ENCODE measurements at regions not wholly inside any gene's neighbourhood (a gene's known extent, or its start where the extent isn't known, plus 50 kb on each side); places are given as distances from the start of the nearest gene placed in this dataset.
"Not testable (repeated sequence)": the region's sequence is repeated elsewhere in the genome, so short reads cannot be mapped to it uniquely, and the experiment has no call there.

- DNase-seq = no peak
Observed at GRCh38 chr1:173257805-173258204, 50.7 kb upstream of the TNFSF4 start.

GRCh38 chr1:173258479-173259264 lies 51.5 kb upstream of the TNFSF4 start:
- DNase-seq = no peak
- ATAC-seq = no peak

More at GRCh38 chr1:173257805-173258204, 50.7 kb upstream of the TNFSF4 start:
- no peak for ATAC-seq

GRCh38 chr1:173260329-173260728 lies 53.2 kb upstream of the TNFSF4 start:
- not testable (repeated sequence) for DNase-seq, ATAC-seq

GRCh38 chr1:173266841-173267240 lies 59.7 kb upstream of the TNFSF4 start:
- DNase-seq (no peak), ATAC-seq (no peak)

DNA sequence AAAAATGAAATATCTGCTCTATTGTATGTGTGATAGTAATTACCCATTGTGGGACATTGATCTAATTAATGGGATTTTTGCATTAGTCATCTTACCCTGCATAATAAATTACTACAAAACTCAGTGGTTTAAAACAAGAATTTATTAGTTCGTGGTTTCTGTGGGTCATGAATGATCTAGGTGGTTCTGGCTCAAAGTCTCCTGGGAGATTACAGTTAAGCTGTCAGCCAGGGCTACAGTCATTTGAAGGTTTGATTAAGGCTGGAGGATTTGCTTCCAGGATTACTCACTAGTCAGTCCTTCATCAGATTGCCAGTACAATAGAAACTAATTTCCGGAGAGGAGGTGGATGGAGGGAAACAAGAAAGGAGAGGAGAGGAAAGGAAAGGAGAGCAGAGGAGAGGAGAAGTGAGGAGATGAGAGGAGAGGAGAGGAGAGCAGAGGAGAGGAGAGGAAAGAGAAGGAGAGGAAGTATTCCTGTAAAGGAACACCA lies 60.4 kb upstream of the TNFSF4 start:
- ATAC-seq (no peak), DNase-seq (no peak)

- DNase-seq = no peak
Observed at GRCh38 chr1:173268261-173268660, 61.1 kb upstream of the TNFSF4 start.

DNA sequence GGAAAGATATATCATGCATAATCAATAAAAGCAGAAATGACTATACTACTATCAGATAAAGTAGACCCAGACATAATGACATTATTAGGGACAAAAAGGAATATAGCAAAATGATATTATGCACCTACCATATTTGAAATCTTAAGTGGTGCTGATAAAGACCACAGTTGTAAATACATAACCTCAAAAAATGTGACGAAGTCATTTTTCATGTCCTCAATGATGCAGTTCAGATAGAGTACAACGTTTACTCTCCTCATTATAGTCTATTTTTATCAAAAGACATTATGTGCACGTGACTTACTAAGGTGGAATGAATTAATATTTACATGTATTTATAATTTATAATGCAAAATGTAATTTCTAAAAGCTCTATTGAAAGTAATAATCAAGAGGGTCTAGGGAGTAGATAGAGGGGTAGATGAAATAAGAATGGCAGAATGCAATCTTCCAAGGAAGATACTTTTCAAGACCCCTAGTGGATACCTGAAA lies 61.7 kb upstream of the TNFSF4 start:
- ATAC-seq = no peak
- DNase-seq = no peak

More at GRCh38 chr1:173268261-173268660, 61.1 kb upstream of the TNFSF4 start:
- no peak for ATAC-seq

- no peak for ATAC-seq
- no peak for DNase-seq
Observed at GRCh38 chr1:173269490-173270230, 62.5 kb upstream of the TNFSF4 start.

GRCh38 chr1:173270243-173270642 lies 63.1 kb upstream of the TNFSF4 start:
- ATAC-seq = no peak
- DNase-seq = no peak

DNA sequence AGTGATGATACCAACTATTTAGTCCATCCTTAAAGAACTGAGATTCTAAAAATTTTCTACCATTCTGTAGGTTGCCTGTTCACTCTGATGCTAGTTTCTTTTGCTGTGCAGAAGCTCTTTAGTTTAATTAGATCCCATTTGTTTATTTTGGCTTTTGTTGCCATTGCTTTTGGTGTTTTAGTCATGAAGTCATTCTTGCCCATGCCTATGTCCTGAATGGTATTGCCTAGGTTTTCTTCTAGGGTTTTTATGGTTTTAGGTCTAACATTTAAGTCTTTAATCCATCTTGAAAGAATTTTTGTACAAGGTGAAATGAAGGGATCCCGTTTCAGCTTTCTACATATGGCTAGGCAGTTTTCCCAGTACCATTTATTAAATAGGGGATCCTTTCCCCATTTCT lies 63.9 kb upstream of the TNFSF4 start:
- not testable (repeated sequence) for ATAC-seq, DNase-seq

- no peak for DNase-seq
- ATAC-seq = no peak
Observed at GRCh38 chr1:173275496-173275895, 68.4 kb upstream of the TNFSF4 start.

DNA sequence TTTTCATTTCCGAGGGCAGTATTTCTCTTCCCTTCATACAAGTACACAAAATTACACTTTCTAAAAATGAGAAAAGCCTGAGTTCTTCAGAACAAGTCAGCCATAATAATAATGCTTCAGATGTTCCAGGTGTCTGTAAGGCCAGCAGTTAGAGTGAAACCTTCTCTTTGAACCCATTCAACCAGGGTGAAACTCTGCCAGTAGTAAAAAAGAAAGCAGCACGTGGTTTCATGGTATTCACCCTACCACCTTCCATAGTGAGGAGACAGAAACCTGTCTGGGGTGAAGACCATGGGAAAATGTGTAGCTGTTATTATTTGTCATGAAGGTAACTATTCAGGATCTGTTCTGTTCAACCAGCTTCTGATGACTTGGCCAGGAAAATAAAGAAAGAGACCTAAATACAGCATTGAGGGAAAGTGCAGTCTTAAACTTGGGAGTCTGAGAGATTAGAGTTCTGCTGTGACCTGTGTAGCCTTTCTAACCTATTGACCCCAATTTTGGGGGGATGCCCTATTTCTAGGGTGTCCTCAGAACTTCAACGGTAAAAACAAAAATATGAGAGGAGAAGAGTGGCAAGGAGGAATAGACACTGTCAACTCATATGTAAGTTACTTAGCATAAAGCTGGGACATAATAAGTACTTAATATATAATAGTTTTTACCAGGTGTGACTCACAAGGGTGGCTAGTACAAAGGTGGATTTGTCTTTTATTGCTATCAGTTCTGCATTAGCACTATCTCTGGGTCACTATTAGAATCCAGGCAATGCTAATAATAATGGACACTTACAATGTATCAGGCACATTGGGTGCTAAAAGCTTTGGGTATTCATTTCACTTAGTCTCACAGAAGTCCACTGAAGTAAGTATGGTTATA lies 70.0 kb upstream of the TNFSF4 start:
- ATAC-seq = peak; percentile 96
- no peak for DNase-seq

- ATAC-seq (no peak), DNase-seq (no peak)
Observed at GRCh38 chr1:173280899-173281660, 73.9 kb upstream of the TNFSF4 start.

GRCh38 chr1:173285048-173285447 lies 77.9 kb upstream of the TNFSF4 start:
- ATAC-seq = no peak
- DNase-seq = no peak

GRCh38 chr1:173287785-173288184 lies 80.7 kb upstream of the TNFSF4 start:
- DNase-seq (no peak), ATAC-seq (no peak)

GRCh38 chr1:173293756-173294155 lies 86.6 kb upstream of the TNFSF4 start:
- ATAC-seq (no peak), DNase-seq (no peak)

GRCh38 chr1:173294843-173295242 lies 87.7 kb upstream of the TNFSF4 start:
- ATAC-seq = no peak
- no peak for DNase-seq

- DNase-seq = no peak
- ATAC-seq = no peak
Observed at GRCh38 chr1:173295391-173295790, 88.3 kb upstream of the TNFSF4 start.

DNA sequence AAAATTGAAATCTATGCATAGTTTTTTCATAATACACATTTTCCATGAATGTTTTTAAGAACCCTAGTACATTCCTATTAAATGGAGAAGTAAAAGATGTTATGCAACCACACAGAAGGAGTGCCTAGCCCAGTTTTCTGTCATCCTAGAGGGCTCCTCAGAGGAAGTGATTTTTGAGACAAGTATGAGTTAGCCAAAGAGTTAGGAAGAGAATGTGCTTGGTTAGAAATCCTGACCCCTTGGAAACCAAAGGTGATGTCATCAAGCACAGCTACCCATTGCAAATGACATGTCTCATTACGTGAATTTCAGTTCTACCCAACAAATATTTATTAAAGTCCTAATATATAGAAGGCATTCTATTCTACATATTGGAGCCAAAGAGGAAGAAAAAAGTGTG lies 88.9 kb upstream of the TNFSF4 start:
- ATAC-seq (no peak), DNase-seq (no peak)

DNA sequence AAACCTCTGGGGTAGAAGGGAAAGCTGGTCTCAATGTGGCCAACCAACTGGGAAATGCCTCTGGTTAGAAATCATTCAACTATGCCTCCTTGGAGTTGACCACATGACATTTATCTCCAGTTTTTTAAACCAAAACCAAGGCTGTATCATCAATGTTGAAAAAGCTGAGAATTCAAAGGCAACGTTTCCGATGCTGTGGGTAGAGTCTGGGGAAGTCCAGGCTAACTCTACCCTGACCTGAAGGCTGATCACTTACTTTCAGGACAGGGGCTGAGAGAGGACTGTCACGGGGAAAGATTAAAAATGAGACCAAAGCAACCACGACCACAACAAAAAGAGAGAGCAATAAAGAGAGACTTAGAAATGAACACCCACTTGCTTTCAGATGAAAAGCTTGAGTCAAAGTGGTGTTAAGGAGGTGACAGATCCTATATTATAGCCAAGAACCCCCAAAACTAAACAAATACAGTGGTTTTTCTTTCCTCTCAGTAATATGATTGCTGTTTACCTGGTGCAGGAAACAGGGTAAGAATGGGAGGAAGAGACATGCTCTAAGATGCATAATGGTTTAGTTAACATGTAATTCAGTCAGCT lies 90.8 kb upstream of the TNFSF4 start:
- ATAC-seq = peak; percentile 95
- peak; percentile 62 for DNase-seq
